Memory B cell (primary cell): ENCODE measurements at regions not wholly inside any gene's neighbourhood (a gene's known extent, or its start where the extent isn't known, plus 50 kb on each side); places are given as distances from the start of the nearest gene placed in this dataset.

Source experiments
- ATAC-seq: fragments of 150-1000 bp; cut with Tn5 transposase; 2 replicates; pipeline ENCODE4 v1.10.0; 2021; ENCODE audit warnings: low read depth, mild to moderate bottlenecking, moderate library complexity
- DNase-seq, 2 donors: peaks; one replicate each; pipeline ENCODE4 v3.0.0; 2022; ENCODE audit warnings: low spot score in 2 of 2
- H3K27ac Mint-ChIP-seq: one replicate; pipeline ENCODE4 v1.8.0; 2022; ENCODE audit warnings: mild to moderate bottlenecking, moderate library complexity, mixed read lengths
- H3K27me3 Mint-ChIP-seq: one replicate; pipeline ENCODE4 v1.8.0; 2022; ENCODE audit warnings: mixed read lengths
- H3K36me3 Mint-ChIP-seq: one replicate; pipeline ENCODE4 v1.8.0; 2022; ENCODE audit warnings: mild to moderate bottlenecking, mixed read lengths
- H3K4me1 Mint-ChIP-seq: one replicate; pipeline ENCODE4 v1.8.0; 2022; ENCODE audit warnings: mixed read lengths
- H3K4me3 Mint-ChIP-seq: one replicate; pipeline ENCODE4 v1.8.0; 2022; ENCODE audit warnings: mild to moderate bottlenecking, moderate library complexity, mixed read lengths
- H3K9me3 Mint-ChIP-seq: one replicate; pipeline ENCODE4 v1.8.0; 2022; ENCODE audit warnings: mixed read lengths

- no peak for DNase-seq
- H3K4me3 Mint-ChIP-seq: no peak overlapping the region
- no peaks in the 10 kb centered on the region for H3K36me3 Mint-ChIP-seq
- peaks cover 5% of the 10 kb centered on the region for H3K4me1 Mint-ChIP-seq
- ATAC-seq: no peak
- H3K9me3 Mint-ChIP-seq: no peaks in the 10 kb centered on the region
- H3K27me3 Mint-ChIP-seq: peaks cover 26% of the 10 kb centered on the region
- no peak overlapping the region for H3K27ac Mint-ChIP-seq
Measured at GRCh38 chr20:50274570-50275430, 84.2 kb downstream of the CEBPB start.

GRCh38 chr20:50276119-50277063, 85.8 kb downstream of the CEBPB start:
- Mint-ChIP-seq H3K9me3 (no peaks in the 10 kb centered on the region), H3K27me3 (peaks cover 21% of the 10 kb centered on the region), H3K27ac (no peak overlapping the region), H3K4me3 (no peak overlapping the region), H3K4me1 (peaks cover 2% of the 10 kb centered on the region), H3K36me3 (no peaks in the 10 kb centered on the region)
- ATAC-seq (no peak), DNase-seq (no peak)

DNA sequence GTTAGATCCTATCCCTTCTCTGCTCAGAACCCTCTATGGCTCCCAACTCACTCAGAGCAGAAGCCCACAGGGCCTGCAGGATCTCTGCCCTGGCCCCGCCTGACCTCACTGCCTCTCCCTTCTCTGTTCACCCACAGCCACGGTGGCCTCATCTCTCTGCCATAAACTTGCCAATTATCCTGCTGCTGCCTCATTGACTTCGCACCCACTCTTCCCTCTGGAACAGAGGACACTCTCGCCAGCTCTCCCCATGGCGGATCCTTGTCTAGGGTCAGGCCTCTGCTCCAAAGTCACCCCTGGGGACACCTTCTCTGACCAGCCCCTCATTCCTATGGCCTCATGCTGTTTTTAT, 86.4 kb downstream of the CEBPB start:
- H3K9me3 Mint-ChIP-seq: no peaks in the 10 kb centered on the region
- no peak for ATAC-seq
- no peak overlapping the region for H3K4me3 Mint-ChIP-seq
- H3K4me1 Mint-ChIP-seq: no peaks in the 10 kb centered on the region
- H3K27ac Mint-ChIP-seq: no peak overlapping the region
- H3K27me3 Mint-ChIP-seq: peaks cover 19% of the 10 kb centered on the region
- DNase-seq: no peak
- H3K36me3 Mint-ChIP-seq: no peaks in the 10 kb centered on the region

DNA sequence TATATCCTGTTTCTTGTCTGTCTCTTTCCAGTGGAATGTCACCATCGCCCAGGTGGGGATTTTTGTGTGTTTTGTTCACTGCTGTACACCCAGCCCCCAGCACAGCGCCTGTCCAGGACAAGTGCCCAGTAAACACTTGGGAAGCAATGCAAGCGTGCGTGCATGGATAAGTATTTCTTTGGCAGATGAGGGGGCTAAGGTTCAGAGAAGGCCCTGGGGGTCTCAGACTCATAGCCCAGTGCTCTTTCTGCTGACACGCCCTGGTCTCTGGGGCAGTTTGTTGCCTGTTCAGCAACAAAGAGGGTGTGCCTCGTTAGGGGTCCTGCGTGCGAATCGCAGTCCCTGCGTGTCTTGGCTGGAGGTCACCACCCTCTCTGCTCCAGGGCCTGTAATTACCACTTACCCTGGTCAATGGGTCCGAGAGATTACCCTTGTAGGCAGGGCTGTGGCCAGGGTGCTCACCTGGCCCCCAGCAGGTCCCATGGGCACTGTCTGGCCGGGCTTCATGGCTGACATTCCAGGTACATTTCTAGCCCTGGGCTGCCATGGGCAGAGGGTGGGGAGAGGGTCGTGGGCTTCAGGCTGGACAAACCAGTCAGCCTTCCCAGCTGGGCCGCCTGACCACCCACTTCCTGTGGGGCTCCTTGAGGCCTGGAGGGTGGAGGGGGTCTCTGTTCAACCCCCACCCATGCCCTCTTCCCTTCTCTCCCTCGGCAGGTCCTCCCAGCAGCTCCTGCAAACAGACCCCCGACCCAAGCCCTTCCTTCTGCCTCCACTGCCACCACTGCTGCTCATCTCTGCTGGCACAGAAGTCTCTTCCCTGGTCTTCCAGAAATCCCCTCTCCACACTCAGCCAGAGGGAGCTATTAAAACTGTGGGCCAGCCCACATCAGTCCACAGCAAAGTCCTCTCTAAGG, 87.1 kb downstream of the CEBPB start:
- no peaks in the 10 kb centered on the region for H3K4me1 Mint-ChIP-seq
- H3K27me3 Mint-ChIP-seq: peaks cover 18% of the 10 kb centered on the region
- H3K4me3 Mint-ChIP-seq: no peak overlapping the region
- no peaks in the 10 kb centered on the region for H3K9me3 Mint-ChIP-seq
- H3K36me3 Mint-ChIP-seq: no peaks in the 10 kb centered on the region
- DNase-seq (no peak), ATAC-seq (no peak)
- no peak overlapping the region for H3K27ac Mint-ChIP-seq

DNA sequence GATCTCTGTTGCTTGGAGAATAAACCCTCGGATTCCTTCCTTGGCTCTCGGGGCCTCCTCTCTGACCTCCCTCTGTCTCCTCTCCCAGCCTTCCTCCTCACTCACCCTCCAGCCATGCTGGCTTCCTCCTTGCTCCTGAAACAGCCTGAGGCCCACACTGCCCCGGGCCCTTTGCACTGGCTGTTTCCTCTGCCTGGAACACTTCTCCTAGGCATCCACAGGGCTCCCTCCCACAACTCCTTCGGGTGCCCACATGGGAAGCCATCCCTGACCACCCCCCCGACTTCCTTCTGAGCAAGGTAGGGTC, 87.7 kb downstream of the CEBPB start:
- Mint-ChIP-seq H3K27me3 (peaks cover 18% of the 10 kb centered on the region), H3K36me3 (no peaks in the 10 kb centered on the region), H3K27ac (no peak overlapping the region), H3K4me1 (peaks cover 2% of the 10 kb centered on the region), H3K9me3 (no peaks in the 10 kb centered on the region), H3K4me3 (no peak overlapping the region)
- ATAC-seq (no peak), DNase-seq (no peak)

DNA sequence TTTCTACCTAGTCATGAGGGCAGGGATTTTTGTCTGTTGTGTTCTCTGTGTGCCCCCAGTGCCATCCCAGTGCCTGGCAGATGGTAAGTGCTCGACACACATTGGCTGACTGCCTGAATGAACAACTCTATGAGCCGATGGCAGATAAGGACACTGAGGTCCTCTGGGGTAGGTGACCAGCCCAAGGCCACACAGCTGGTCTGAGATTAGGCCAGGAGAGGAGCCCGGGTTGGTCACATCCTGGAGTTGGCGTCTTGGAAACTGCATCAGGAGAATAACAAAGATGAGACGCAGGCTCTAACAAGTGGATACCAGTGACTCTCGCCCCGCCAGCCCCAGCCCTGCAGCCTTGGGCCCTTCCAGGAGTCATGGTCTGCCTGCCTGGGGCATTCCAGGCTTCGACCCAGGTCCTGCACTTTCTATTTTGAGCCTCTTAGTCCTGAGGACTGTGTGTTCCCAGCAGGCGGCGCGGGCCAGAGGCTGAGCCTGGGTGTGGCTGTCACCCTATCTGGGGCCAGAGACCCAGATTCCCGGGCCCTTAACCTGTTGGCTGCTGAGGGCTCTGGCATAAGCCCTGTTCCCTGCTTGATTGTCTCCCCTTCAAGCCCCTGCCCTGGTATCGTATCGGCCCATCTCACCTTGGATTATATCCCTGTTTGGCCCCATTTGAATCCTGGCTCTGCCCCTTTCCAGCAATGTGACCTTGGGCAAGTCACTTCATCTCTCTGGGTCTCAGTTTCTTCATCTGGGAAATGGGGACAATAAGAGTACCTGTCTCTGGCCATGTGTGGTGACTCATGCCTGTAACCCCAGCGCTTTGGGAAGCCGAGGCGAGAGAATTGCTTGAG, 88.3 kb downstream of the CEBPB start:
- no peak overlapping the region for H3K4me3 Mint-ChIP-seq
- H3K4me1 Mint-ChIP-seq: peaks cover 2% of the 10 kb centered on the region
- ATAC-seq (no peak), DNase-seq (no peak)
- no peak overlapping the region for H3K27ac Mint-ChIP-seq
- H3K27me3 Mint-ChIP-seq: peaks cover 17% of the 10 kb centered on the region
- no peaks in the 10 kb centered on the region for H3K36me3 Mint-ChIP-seq
- no peaks in the 10 kb centered on the region for H3K9me3 Mint-ChIP-seq

- H3K27ac Mint-ChIP-seq: no peak overlapping the region
- no peaks in the 10 kb centered on the region for H3K36me3 Mint-ChIP-seq
- DNase-seq: no peak
- H3K27me3 Mint-ChIP-seq: peaks cover 22% of the 10 kb centered on the region
- ATAC-seq: no peak
- no peak overlapping the region for H3K4me3 Mint-ChIP-seq
- H3K9me3 Mint-ChIP-seq: no peaks in the 10 kb centered on the region
- H3K4me1 Mint-ChIP-seq: peaks cover 6% of the 10 kb centered on the region
Measured at GRCh38 chr20:50279988-50280850, 89.6 kb downstream of the CEBPB start.

- H3K4me1 Mint-ChIP-seq: peaks cover 12% of the 10 kb centered on the region
Measured at GRCh38 chr20:50280851-50281655, 90.4 kb downstream of the CEBPB start.

DNA sequence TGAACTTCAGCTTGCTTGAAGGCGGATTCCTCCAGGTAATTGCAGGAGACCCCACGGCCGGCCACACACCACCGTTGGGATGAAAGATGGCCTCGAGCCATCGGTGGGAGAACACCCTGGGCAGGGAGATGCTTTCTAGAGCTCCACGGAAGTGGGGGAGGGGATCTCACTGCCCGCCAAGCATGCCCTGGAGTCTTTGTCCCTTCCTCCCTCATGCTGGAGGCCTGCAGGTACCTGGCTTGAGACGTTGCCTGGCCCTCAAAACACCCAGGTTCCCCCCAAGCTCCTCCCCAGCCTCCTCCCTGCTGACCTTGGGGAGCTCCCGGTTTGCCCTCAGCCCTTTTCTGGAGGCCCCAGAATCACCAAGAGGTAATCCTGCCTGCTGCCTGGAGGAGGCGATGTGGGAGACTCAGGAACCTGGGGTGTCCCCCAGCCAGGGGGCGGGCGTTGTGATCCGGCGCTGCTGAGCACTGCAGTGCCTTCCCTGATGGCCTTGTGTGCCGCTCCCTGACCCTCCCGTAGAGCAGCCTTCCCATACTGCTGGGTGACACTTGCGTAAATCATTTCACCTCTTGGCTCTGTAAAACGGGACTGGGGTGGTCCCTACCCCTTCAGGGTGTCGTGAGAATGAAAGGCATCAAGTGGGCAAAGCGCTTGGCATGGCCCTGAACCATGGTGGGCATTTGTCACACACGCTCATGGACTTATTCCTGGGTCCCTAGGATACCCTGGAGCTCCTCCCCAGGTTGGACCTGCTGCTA, 91.4 kb downstream of the CEBPB start:
- DNase-seq: no peak
- Mint-ChIP-seq H3K9me3 (no peaks in the 10 kb centered on the region), H3K4me1 (peaks cover 17% of the 10 kb centered on the region), H3K27me3 (peaks cover 19% of the 10 kb centered on the region), H3K36me3 (no peaks in the 10 kb centered on the region), H3K4me3 (no peak overlapping the region), H3K27ac (no peak overlapping the region)
- ATAC-seq: no peak

More at GRCh38 chr20:50280851-50281655, 90.4 kb downstream of the CEBPB start:
- Mint-ChIP-seq H3K4me3 (no peak overlapping the region), H3K27me3 (peaks cover 22% of the 10 kb centered on the region), H3K9me3 (no peaks in the 10 kb centered on the region), H3K36me3 (no peaks in the 10 kb centered on the region), H3K27ac (no peak overlapping the region)
- no peak for DNase-seq
- ATAC-seq: no peak

DNA sequence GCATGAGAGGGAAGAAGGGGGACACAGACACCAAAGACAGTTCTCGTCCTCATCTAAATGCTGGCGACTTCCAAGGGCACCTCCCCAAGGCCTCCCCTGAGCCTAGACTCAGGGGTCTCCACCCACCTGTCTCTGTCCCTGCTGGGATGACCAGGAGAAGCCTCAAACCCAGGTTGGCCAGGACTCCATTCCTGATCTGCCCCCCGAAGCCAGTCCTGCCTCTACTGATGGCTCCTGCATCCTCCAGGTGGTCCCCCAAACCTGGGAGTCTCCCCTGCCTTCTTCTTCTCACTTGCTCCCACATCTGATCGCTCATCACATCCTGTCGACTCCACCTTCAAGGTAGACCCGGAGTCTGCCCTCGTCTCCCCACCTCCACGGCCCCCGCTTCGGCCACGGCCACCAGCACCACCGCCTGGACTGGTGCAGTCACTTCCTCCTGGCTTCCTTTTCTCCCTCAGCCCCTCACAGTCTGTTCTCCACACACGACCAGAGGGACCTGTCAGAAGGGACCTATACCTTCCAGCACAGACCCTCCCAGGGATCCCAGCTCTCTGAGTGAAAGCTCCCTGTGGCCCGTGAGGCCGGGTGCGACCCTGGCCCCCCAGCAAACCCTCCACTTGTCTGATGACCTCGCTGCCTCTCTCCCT, 92.1 kb downstream of the CEBPB start:
- Mint-ChIP-seq H3K4me3 (no peak overlapping the region), H3K36me3 (no peaks in the 10 kb centered on the region), H3K4me1 (peaks cover 17% of the 10 kb centered on the region), H3K27ac (no peak overlapping the region), H3K9me3 (no peaks in the 10 kb centered on the region), H3K27me3 (peaks cover 18% of the 10 kb centered on the region)
- no peak for ATAC-seq
- DNase-seq: no peak

- Mint-ChIP-seq H3K4me1 (peaks cover 17% of the 10 kb centered on the region), H3K27me3 (peaks cover 23% of the 10 kb centered on the region), H3K4me3 (no peak overlapping the region), H3K27ac (no peak overlapping the region), H3K9me3 (no peaks in the 10 kb centered on the region), H3K36me3 (no peaks in the 10 kb centered on the region)
- no peak for ATAC-seq
- DNase-seq: no peak
Measured at GRCh38 chr20:50283370-50283769, 92.7 kb downstream of the CEBPB start.
